ENCODE measurements at regions not wholly inside any gene's neighbourhood (a gene's known extent, or its start where the extent isn't known, plus 50 kb on each side); places are given as distances from the start of the nearest gene placed in this dataset.
"Not testable (repeated sequence)": the region's sequence is repeated elsewhere in the genome, so short reads cannot be mapped to it uniquely, and the experiment has no call there.

- TF ChIP-seq, protein P1, sequence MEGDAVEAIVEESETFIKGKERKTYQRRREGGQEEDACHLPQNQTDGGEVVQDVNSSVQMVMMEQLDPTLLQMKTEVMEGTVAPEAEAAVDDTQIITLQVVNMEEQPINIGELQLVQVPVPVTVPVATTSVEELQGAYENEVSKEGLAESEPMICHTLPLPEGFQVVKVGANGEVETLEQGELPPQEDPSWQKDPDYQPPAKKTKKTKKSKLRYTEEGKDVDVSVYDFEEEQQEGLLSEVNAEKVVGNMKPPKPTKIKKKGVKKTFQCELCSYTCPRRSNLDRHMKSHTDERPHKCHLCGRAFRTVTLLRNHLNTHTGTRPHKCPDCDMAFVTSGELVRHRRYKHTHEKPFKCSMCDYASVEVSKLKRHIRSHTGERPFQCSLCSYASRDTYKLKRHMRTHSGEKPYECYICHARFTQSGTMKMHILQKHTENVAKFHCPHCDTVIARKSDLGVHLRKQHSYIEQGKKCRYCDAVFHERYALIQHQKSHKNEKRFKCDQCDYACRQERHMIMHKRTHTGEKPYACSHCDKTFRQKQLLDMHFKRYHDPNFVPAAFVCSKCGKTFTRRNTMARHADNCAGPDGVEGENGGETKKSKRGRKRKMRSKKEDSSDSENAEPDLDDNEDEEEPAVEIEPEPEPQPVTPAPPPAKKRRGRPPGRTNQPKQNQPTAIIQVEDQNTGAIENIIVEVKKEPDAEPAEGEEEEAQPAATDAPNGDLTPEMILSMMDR (IDR thresholded peaks at IDR 0.05; ENCODE audit: borderline replicate concordance, insufficient read depth, low read depth, low read length) = no peak
- no peak overlapping the region for H3K4me3 ChIP-seq (ENCODE audit: low read depth, low read length)
Observed at GRCh38 chr2:67612576-67613042, 215.5 kb downstream of the ETAA1 start.

DNA sequence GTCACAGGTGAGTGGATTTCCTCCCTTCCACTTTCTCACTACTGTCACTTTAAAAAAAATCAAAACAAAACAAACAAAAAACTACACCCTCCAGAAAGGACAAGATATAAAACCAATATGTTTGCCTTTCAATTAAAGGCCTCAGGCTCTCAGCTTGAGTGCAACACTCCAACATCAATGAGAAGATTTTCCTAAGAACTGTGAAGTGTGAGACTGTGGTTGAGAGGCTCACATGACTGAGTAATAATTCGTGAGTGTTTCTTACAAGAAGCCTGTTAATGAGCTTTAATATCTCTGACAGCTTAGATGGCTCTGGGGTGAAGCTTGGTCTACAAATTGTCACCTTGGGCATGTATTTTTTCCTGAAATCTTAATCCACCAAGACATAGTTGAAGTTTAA is 216.1 kb downstream of the ETAA1 start:
- TF ChIP-seq, protein P1 (IDR thresholded peaks at IDR 0.05; ENCODE audit: borderline replicate concordance, insufficient read depth, low read depth, low read length) = no peak
- H3K4me3 ChIP-seq (ENCODE audit: low read depth, low read length) = no peak overlapping the region

- H3K4me3 ChIP-seq (ENCODE audit: low read depth, low read length) = no peak overlapping the region
- TF ChIP-seq, protein P1 (IDR thresholded peaks at IDR 0.05; ENCODE audit: borderline replicate concordance, insufficient read depth, low read depth, low read length) = no peak
Observed at GRCh38 chr2:67614454-67614853, 217.3 kb downstream of the ETAA1 start.

DNA sequence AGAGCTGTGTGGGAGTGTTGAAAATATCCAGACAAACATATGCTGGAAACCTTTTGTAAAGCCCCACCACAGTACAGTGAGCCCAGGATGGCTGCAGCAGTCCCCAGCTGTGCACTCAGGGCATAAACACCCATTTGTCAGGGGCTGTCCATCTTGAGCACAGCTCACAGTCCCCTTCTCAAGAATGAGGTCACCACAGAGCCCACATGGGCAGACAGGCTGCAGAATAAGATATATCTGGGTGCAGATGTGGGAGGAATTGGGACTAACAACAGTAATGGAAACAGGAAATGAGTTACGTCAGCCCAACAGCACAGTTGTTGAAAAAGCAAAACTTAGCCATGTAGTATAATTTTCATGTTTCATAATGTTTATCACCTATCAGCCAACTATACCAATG is 219.6 kb downstream of the ETAA1 start:
- TF ChIP-seq, protein P1 (IDR thresholded peaks at IDR 0.05; ENCODE audit: borderline replicate concordance, insufficient read depth, low read depth, low read length) = no peak
- H3K4me3 ChIP-seq (ENCODE audit: low read depth, low read length) = no peak overlapping the region

DNA sequence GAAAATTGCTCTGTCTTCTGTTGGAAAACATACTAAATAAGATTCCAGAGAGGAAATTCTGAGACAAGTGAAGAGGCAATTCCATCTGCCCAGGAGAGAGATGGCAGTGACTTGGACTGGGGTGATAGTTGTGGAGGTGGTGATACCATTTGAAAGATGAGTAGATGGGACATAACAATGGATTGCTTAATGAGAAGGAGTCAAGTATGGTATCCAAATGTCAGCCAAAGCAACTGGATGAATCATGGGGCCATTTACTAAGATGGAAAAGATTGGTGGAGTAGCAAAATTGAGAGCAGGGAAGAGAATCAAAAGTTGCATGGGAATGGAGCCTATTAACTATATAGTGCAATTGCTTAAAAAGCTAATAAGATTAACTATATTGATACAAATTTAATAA is 222.1 kb downstream of the ETAA1 start:
- TF ChIP-seq, protein P1 (IDR thresholded peaks at IDR 0.05; ENCODE audit: borderline replicate concordance, insufficient read depth, low read depth, low read length) = no peak
- no peak overlapping the region for H3K4me3 ChIP-seq (ENCODE audit: low read depth, low read length)

- H3K4me3 ChIP-seq (ENCODE audit: low read depth, low read length) = not testable (repeated sequence)
Observed at GRCh38 chr2:67623741-67624140, 226.6 kb downstream of the ETAA1 start.

- H3K4me3 ChIP-seq (ENCODE audit: low read depth, low read length) = no peak overlapping the region
- TF ChIP-seq, protein P1 (IDR thresholded peaks at IDR 0.05; ENCODE audit: borderline replicate concordance, insufficient read depth, low read depth, low read length) = no peak
Observed at GRCh38 chr2:67625178-67625577, 228.0 kb downstream of the ETAA1 start.
